Astrocyte (in vitro differentiated cells and primary cell): ENCODE measurements at regions not wholly inside any gene's neighbourhood (a gene's known extent, or its start where the extent isn't known, plus 50 kb on each side); places are given as distances from the start of the nearest gene placed in this dataset.

Experiments used
- EZH2 ChIP-seq: IDR thresholded peaks from 2 replicates; pipeline ENCODE4 v1.6.1; 2012; ENCODE audit warnings: mild to moderate bottlenecking, low read length, inconsistent platforms; ENCODE audit not compliant: insufficient read depth
- TF ChIP-seq, protein P1 (sequence below): IDR thresholded peaks from 2 replicates; pipeline ENCODE4 v1.5.1; 2011; ENCODE audit warnings: low read depth, mild to moderate bottlenecking, inconsistent platforms, low read length, moderate library complexity; ENCODE audit not compliant: insufficient read depth

DNA sequence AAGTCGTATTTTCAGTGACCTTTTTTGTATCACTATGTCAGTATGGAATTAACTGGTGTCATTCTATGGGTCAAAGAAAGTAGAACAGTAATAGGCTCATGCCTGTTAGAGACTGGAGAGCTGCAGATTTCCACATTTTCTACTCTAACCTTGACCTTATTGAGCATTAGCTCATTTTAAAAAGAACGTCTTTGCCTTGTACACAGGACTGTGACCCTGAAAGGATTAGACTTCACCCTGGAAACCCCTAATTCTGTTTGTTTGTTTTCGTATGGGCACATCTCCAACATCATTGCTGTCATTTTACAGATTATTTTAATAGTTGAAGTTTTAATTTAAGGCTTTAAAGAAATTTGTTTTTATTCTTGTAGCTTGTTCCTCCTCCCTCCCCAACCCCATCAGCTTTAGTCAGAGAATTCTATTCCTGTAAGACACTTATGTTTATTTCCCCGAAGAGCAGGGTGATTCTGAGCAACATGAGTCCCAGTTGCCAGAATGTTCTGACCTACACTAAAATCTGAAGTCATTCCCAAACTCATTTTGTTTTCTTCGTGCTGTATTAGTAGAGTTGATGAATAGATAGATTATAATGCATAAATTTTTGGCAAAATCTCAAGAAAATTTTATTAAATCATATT lies 451.3 kb downstream of the FOXG1 start:
- TF ChIP-seq, protein P1, sequence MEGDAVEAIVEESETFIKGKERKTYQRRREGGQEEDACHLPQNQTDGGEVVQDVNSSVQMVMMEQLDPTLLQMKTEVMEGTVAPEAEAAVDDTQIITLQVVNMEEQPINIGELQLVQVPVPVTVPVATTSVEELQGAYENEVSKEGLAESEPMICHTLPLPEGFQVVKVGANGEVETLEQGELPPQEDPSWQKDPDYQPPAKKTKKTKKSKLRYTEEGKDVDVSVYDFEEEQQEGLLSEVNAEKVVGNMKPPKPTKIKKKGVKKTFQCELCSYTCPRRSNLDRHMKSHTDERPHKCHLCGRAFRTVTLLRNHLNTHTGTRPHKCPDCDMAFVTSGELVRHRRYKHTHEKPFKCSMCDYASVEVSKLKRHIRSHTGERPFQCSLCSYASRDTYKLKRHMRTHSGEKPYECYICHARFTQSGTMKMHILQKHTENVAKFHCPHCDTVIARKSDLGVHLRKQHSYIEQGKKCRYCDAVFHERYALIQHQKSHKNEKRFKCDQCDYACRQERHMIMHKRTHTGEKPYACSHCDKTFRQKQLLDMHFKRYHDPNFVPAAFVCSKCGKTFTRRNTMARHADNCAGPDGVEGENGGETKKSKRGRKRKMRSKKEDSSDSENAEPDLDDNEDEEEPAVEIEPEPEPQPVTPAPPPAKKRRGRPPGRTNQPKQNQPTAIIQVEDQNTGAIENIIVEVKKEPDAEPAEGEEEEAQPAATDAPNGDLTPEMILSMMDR, result no peak
- TF ChIP-seq EZH2, result no peak
